ENCODE measurements at regions not wholly inside any gene's neighbourhood (a gene's known extent, or its start where the extent isn't known, plus 50 kb on each side); places are given as distances from the start of the nearest gene placed in this dataset.

- DNase-seq = no peak
Observed at GRCh38 chr9:105828171-105828570, 133.8 kb downstream of the TMEM38B start.

GRCh38 chr9:105828596-105829213 lies 134.4 kb downstream of the TMEM38B start:
- DNase-seq = no peak

DNA sequence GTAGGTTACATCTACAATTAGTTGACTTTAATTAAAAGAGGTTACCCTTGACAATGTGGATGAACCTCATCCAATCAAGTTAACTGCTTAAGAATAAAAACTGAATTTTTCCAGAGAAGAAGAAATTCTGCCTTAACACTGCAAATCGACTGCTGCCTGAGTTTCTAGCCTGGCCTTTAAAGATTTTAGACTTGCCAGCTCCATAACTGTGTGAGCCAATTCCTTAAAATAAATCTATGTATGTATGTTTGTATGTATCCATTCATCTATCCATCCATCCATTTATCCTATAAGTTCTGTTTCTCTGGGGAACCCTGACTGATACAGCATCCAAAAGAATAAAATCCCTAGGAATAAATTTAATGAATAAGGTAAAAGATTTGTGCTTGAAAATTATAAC lies 136.1 kb downstream of the TMEM38B start:
- no peak for DNase-seq

GRCh38 chr9:105832096-105832710 lies 137.9 kb downstream of the TMEM38B start:
- DNase-seq = no peak

- no peak for DNase-seq
Observed at GRCh38 chr9:105833271-105833975, 139.1 kb downstream of the TMEM38B start.

DNA sequence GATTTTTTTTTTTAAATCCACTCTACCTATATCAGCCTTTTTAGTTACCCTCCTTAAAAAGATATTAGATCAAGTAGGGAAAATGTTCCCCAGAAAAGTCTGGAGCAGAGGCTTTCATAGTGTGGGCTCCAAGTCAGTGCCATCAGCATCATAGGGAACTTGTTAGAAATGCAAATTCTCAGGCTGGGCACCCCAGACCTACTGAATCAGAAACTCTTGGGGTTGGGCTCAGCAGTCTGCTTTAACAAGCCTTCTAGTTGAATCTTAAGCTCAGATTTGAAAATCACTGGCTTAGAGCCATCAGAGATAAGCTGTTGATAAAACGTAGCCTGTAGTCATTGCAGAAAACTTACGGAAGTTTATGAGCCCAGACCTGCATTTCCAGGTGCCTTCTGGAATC lies 140.1 kb downstream of the TMEM38B start:
- DNase-seq = no peak

DNA sequence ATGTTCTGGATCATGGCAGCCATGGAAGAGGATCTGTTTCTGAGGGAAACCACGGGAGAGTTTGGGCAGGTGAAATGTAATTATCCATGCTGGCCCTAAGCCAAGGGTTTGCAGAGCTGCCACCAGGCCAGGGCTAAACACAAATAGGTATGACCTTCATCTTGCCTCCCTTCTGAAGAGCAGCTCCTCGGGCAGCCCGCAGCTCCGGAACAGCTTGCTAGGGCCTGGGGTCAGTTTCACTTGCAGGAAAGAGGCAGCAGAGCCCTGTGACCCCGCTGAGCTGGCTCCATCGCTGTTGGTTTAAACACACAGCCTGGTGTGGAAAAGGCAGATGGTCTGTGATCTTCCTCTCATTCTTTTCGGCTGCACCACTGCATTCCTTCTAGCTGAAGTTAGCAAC lies 141.4 kb downstream of the TMEM38B start:
- no peak for DNase-seq

DNA sequence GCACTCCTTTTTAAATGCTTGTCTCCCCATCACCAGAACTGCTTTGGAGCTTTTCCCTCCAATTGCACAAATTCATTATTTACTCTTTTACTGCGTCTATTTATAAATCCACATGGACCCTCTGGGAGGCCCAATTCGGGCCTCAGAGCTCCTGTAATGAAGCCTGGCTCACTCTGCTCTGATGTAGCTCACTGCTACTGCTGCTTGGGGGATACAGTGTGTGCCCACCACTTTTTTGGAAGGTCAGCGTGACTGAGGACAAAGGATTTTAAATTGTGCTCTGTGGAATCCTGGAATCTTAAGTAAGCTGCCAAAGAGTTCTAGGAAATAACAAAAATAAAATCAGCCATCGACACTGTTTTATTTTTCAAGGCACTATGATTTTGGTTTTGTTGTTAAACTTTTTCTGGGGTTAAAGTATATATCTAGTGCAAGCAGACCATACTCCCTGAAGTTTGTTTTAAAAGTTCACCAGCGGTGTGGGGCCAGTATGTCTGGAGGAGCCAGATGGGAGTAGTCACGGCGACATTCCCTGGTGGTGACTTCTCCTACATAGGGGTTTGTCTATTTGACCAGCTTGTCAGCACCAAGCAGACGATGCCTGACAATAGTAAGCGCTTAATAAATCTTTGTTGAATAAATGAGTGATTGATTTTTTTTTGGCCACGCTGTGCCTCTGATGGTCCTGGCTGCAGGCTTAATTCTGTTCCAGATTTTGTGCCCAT lies 142.8 kb downstream of the TMEM38B start:
- no peak for DNase-seq

DNA sequence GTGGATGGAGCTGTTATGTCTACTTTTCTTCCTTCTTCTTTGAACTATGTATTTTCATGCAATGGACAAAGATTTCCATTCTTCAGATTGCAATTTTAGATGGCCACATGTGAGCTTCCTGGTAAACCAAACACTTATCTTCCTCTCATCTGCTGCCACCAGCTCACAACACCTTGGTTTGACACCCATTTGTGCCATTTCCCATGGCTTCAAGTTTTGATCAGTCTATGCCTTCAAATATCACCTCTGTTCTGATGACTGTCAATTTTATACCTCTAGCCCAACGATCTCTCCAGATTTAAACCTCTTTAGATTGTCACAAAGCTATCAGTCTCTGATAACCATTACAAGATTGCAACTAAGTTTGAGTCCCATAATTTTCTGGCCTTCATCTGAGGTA lies 147.2 kb downstream of the TMEM38B start:
- DNase-seq = no peak

- DNase-seq = peak; percentile 19 to 27
Observed at GRCh38 chr9:105842023-105842644, 147.8 kb downstream of the TMEM38B start.

GRCh38 chr9:105846825-105847224 lies 152.5 kb downstream of the TMEM38B start:
- DNase-seq = no peak

DNA sequence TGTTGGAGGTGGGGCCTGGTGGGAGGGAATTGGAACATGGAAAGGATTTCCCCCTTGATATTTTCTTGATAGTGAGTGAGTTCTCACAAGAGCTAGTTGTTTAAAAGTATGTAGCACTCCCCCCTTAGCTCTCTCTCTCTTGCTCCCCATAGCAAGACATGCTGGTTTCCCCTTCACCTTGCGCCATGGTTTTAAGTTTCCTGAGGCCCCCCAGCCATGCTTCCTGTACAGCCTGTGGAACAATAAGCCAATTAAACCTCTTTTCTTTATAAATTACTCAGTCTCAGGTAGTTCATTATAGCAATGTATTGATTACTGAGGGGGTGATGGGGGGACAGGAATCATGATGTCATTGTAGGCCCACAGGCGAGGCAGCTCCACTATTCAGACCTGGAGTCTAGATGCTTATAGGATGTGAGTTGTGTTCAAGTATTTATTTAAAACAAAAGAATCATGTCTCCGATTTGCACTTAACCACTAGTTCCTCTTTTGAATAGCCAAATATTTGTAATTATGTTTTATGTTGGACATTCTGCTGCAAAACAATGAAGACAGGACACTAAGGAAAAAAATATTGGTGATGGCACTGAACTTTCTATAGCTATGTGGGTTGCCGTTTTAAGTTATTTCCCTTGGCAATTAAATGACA lies 156.6 kb downstream of the TMEM38B start:
- no peak for DNase-seq

GRCh38 chr9:105854026-105854782 lies 159.9 kb downstream of the TMEM38B start:
- DNase-seq = no peak

GRCh38 chr9:105854783-105855724 lies 160.7 kb downstream of the TMEM38B start:
- DNase-seq = no peak

DNA sequence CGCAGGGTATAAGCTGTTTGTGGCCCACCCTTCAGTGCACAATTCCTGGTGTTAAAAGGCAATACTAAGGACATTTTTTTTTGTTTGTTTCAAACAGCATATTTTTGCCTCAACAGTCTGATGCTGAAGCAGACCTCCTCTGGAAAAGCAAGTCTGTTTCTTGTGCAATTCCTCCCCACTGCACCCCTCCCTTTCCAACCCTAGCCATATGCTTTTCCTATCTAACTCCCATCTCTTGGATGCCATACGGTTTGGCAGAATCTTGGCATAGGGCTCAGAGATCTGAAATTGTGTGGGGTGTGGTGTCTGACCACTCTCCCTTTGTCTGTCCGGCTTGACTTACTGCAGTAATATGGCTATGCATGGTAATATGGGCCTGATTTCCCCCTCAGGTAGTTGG lies 161.6 kb downstream of the TMEM38B start:
- DNase-seq = no peak

- no peak for DNase-seq
Observed at GRCh38 chr9:105858006-105858690, 163.8 kb downstream of the TMEM38B start.

GRCh38 chr9:105858877-105859276 lies 164.5 kb downstream of the TMEM38B start:
- DNase-seq = no peak

DNA sequence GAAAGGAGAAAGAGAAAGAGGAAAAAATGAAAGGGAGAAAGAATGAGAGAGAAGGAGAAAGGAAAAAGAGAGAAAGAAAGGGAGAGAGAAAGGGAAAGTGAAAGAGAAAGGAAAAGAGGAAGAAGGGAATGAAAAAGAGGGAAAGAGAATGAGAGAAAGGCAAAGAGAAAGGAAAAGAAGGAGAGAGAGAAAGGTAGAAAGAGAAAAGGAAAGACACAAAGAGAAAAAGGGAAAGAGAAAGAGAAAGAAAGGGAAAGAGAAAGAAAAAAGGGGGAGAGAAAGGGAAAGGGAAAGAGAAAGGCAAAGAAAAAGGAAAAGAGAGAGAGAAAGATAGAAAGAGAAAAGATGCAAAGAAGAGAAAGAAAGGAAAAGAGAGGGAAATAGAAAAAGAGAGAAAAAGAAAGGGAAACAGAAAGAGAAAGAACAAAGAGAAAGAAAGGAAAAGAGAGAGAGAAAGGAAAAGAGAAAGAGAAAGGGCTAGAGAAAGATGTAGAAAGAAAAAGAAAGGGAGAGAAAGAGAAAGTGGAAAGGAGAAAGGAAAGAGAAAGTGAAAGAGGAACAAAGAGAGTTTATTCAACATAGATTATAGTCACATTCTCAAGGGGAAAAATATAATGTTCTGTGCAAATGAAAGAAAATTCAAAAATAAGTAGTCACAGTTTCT lies 165.2 kb downstream of the TMEM38B start:
- no peak for DNase-seq

- no peak for DNase-seq
Observed at GRCh38 chr9:105860516-105860915, 166.2 kb downstream of the TMEM38B start.

GRCh38 chr9:105861972-105862371 lies 167.6 kb downstream of the TMEM38B start:
- no peak for DNase-seq

All from AML-193 (cell line).